GM12875 (cell line): ENCODE measurements at regions not wholly inside any gene's neighbourhood (a gene's known extent, or its start where the extent isn't known, plus 50 kb on each side); places are given as distances from the start of the nearest gene placed in this dataset.

ENCODE experiments used
- H3K4me3 ChIP-seq: one replicate; pipeline ENCODE4 v1.5.1; 2011; ENCODE audit warnings: low read depth, low read length, control low read depth
- CTCF ChIP-seq: IDR thresholded peaks from 2 replicates; pipeline ENCODE4 v1.5.1; 2011; ENCODE audit warnings: low read depth, mild to moderate bottlenecking, control low read depth, inconsistent platforms, low read length, moderate library complexity, borderline replicate concordance; ENCODE audit not compliant: insufficient read depth

GRCh38 chrX:150198776-150199175 lies 164.3 kb upstream of the MAMLD1 start:
- no peak for TF ChIP-seq CTCF
- no peak overlapping the region for H3K4me3 ChIP-seq

- no peak for TF ChIP-seq CTCF
- H3K4me3 ChIP-seq = no peak overlapping the region
Observed at GRCh38 chrX:150199181-150199580, 163.9 kb upstream of the MAMLD1 start.

- H3K4me3 ChIP-seq = no peak overlapping the region
- TF ChIP-seq CTCF = no peak
Observed at GRCh38 chrX:150199803-150200202, 163.3 kb upstream of the MAMLD1 start.

GRCh38 chrX:150200361-150200760 lies 162.8 kb upstream of the MAMLD1 start:
- H3K4me3 ChIP-seq = no peak overlapping the region
- TF ChIP-seq CTCF = no peak

GRCh38 chrX:150200820-150201287 lies 162.3 kb upstream of the MAMLD1 start:
- TF ChIP-seq CTCF = no peak
- H3K4me3 ChIP-seq = no peak overlapping the region

GRCh38 chrX:150201391-150201790 lies 161.7 kb upstream of the MAMLD1 start:
- no peak for TF ChIP-seq CTCF
- no peak overlapping the region for H3K4me3 ChIP-seq

- TF ChIP-seq CTCF = no peak
- H3K4me3 ChIP-seq = no peak overlapping the region
Observed at GRCh38 chrX:150201841-150202240, 161.3 kb upstream of the MAMLD1 start.
